HepG2 (cell line): ENCODE measurements at regions not wholly inside any gene's neighbourhood (a gene's known extent, or its start where the extent isn't known, plus 50 kb on each side); places are given as distances from the start of the nearest gene placed in this dataset.

ENCODE experiments used
- CEBPB ChIP-seq: IDR thresholded peaks from 2 replicates; pipeline ENCODE4 v1.6.1; 2011; ENCODE audit warnings: low read depth, low read length, improper control_type of control experiment, borderline replicate concordance
- TCF7L2 ChIP-seq: IDR thresholded peaks from 2 replicates; pipeline ENCODE4 v1.6.1; 2011; ENCODE audit warnings: mild to moderate bottlenecking, low read depth, low read length, moderate library complexity
- ZNF292 ChIP-seq: sonication (generic); formaldehyde crosslinking; IDR thresholded peaks from 2 replicates; pipeline ENCODE4 v1.8.1; 2022; ENCODE audit warnings: mild to moderate bottlenecking, low read depth, missing genetic modification reagents, borderline replicate concordance
- ZNF788 ChIP-seq: sonication (generic); formaldehyde crosslinking; IDR thresholded peaks from 2 replicates; pipeline ENCODE4 v1.5.0; 2020; ENCODE audit warnings: mild to moderate bottlenecking, missing genetic modification reagents, borderline replicate concordance
- ZSCAN29 ChIP-seq: sonication (generic); formaldehyde crosslinking; conservative IDR thresholded peaks from 2 replicates; pipeline ENCODE4 v1.4.0; 2020; ENCODE audit warnings: mild to moderate bottlenecking, missing genetic modification reagents

DNA sequence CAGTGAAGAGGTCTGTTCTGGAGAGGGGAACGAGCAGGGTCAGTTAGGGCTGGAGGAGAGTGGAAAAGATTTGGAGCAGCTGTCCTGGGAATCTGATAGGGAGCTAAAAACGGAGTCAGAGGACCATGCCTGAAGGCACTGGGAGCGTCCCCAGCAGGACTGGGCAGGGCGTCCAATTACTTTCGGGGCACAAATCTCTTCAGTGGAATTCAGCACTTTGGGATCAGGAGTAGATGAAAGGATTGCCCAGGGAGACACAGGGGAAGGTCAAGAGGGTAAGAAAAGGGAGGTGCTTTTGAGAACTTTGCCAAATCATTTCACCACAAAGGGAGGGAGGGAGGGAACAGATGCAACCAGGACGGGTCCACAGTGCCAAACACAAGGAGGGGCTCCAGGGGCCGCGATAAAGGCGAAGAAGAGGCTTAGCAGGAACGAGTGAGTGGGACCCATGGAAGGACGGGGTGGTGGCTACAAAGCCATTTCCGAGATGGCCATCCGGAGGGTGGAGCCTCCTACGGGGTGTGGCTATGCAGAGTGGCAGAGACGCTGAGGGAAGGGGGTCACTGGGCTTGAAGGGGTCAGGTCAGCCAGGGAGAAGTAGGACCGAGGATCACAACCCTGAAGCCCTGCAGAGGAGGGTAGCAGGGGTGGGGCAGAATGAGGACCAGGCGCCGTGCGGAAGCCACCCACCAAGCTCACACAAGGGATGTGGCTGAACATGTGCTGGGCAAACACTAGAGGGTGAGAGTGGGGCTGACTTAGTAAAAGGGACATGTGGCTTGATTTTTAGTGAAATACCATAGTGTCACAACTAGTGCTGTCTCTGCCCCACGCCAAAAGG is 180.0 kb upstream of the RREB1 start:
- TF ChIP-seq ZNF292 (CRISPR knock-in tag) (no peak), TCF7L2 (no peak), ZNF788 (no peak), CEBPB (no peak), ZSCAN29 (CRISPR knock-in tag) (no peak)
